GM12878 (cell line): ENCODE measurements at regions not wholly inside any gene's neighbourhood (a gene's known extent, or its start where the extent isn't known, plus 50 kb on each side); places are given as distances from the start of the nearest gene placed in this dataset.

Source experiments
- ATAC-seq: fragments of 200-7000 bp; cut with Tn5 transposase; 3 replicates; pipeline ENCODE4 v1.9.1; 2020; ENCODE audit warnings: mild to moderate bottlenecking, moderate library complexity
- BruUV-seq: library from RNA; stranded (reverse); fragments of 400-500 nt; replicated peaks from 2 replicates; lab custom pipeline; 2021; lab: Mats Ljungman, UMichigan
- CTCF ChIA-PET: fragments of 300-600 bp; sonication (Branson Sonifier 250); formaldehyde crosslinking; extraction: SDS; loops from one replicate; lab custom pipeline; 2021; ENCODE audit warnings: inconsistent platforms; lab: Yijun Ruan, JAX
- POLR2A ChIA-PET: fragments of 350-600 bp; formaldehyde crosslinking; extraction: SDS; loops from one replicate; lab custom pipeline; 2021; ENCODE audit warnings: inconsistent platforms; lab: Charles Lee
- RAD21 ChIA-PET: fragments of 300-600 bp; sonication (Branson Sonifier 250); formaldehyde crosslinking; loops from one replicate; lab custom pipeline; 2023; ENCODE audit warnings: antibody characterized with exemption; ENCODE audit not compliant: unreplicated experiment; lab: Charles Lee
- SMC1A ChIA-PET: fragments of 300-600 bp; sonication (Branson Sonifier 250); formaldehyde crosslinking; loops from one replicate; lab custom pipeline; 2023; ENCODE audit not compliant: unreplicated experiment, uncharacterized antibody; lab: Charles Lee
- DNase-seq: peaks from one replicate; pipeline ENCODE4 v3.0.0-alpha.2; 2011; ENCODE audit warnings: low read depth, low spot score
- FAIRE-seq: peaks from 3 replicates; lab custom pipeline; 2011; peaks lifted over from hg19 to GRCh38; lab: Jason Lieb, UNC
- H2AFZ ChIP-seq: 2 replicates; pipeline ENCODE4 v1.6.0; 2011; ENCODE audit warnings: low read depth, low read length, control low read depth; ENCODE audit not compliant: control insufficient read depth
- H3K27ac ChIP-seq: 2 replicates; pipeline ENCODE4 v1.5.1; 2011; ENCODE audit warnings: control low read depth; ENCODE audit not compliant: control insufficient read depth, insufficient read depth
- H3K27me3 ChIP-seq, 2 experiments: replicated peaks in 1 of 2; 2 replicates each; pipeline versions ENCODE4 v1.6.0 to v1.6.1; 2011; ENCODE audit warnings: low read length in 1 of 2; ENCODE audit not compliant: control insufficient read depth in 2 of 2, insufficient read depth in 2 of 2
- H3K36me3 ChIP-seq, 2 experiments: 2 replicates each; pipeline ENCODE4 v1.5.1; 2011; ENCODE audit warnings: low read length in 1 of 2; ENCODE audit not compliant: control insufficient read depth in 2 of 2, insufficient read depth in 2 of 2
- H3K4me1 ChIP-seq: 2 replicates; pipeline ENCODE4 v1.6.1; 2011; ENCODE audit warnings: mild to moderate bottlenecking, low read length, moderate library complexity, mixed read lengths; ENCODE audit not compliant: control insufficient read depth, insufficient read depth
- H3K4me2 ChIP-seq: 2 replicates; pipeline ENCODE4 v1.6.0; 2011; ENCODE audit warnings: control low read depth; ENCODE audit not compliant: control insufficient read depth, insufficient read depth
- H3K4me3 ChIP-seq: fragments of 200-600 bp; sonication (generic); 2 replicates; pipeline ENCODE4 v1.5.1; 2016
- H3K79me2 ChIP-seq: 2 replicates; pipeline ENCODE4 v1.6.0; 2011; ENCODE audit warnings: low read length; ENCODE audit not compliant: control insufficient read depth, insufficient read depth
- H3K9ac ChIP-seq: 2 replicates; pipeline ENCODE4 v1.8.0; 2011; ENCODE audit warnings: low read length, control low read depth, mixed read lengths; ENCODE audit not compliant: control insufficient read depth, insufficient read depth
- H3K9me3 ChIP-seq: replicated peaks from 3 replicates; pipeline ENCODE4 v1.5.1; 2011; ENCODE audit warnings: mild to moderate bottlenecking, low read length; ENCODE audit not compliant: control insufficient read depth, insufficient read depth
- H4K20me1 ChIP-seq: 2 replicates; pipeline ENCODE4 v1.6.0; 2011; ENCODE audit not compliant: control insufficient read depth, insufficient read depth
- ASH2L ChIP-seq: fragments of 300-600, 200-600 bp; sonication (generic); IDR thresholded peaks from 2 replicates; pipeline ENCODE4 v1.6.1; 2017; ENCODE audit warnings: low read depth, mild to moderate bottlenecking, borderline replicate concordance
- ESRRA ChIP-seq: IDR thresholded peaks from 2 replicates; pipeline ENCODE4 v1.6.1; 2012; ENCODE audit warnings: mild to moderate bottlenecking, low read length, improper control_type of control experiment
- SREBF2 ChIP-seq: IDR thresholded peaks from 2 replicates; pipeline ENCODE4 v1.6.1; 2012; ENCODE audit warnings: mild to moderate bottlenecking, low read length
- YY1 ChIP-seq: IDR thresholded peaks from 2 replicates; pipeline ENCODE4 v1.6.1; 2011; ENCODE audit warnings: low read depth, mild to moderate bottlenecking, low read length
- whole genome bisulfite sequencing: methylation state at CpG from one replicate; pipeline ENCODE4 v1.1.6; 2016; ENCODE audit warnings: low lambda C conversion rate; ENCODE audit not compliant: insufficient replicate concordance, insufficient coverage; ENCODE audit errors: missing lambda C conversion rate; 5-methylcytosine and 5-hydroxymethylcytosine counted together
- in situ Hi-C: fragments of 300-500 bp; cut with MboI; formaldehyde crosslinking; loops from 9 replicates; pipeline ENCODE4 v1.14.3; 2018; ENCODE audit warnings: mixed read lengths
- intact Hi-C: fragments of 100-400 bp; cut with micrococcal nuclease; formaldehyde crosslinking; loops from one replicate; pipeline ENCODE4 v1.14.2; 2022; ENCODE audit not compliant: unreplicated experiment
- TF ChIP-seq, protein P1 (sequence below): fragments of 150-350 bp; IDR thresholded peaks from 2 replicates; pipeline ENCODE4 v1.6.1; 2014; ENCODE audit warnings: mild to moderate bottlenecking, low read depth, low read length
- TF ChIP-seq, protein P2 (sequence below): IDR thresholded peaks from 2 replicates; pipeline ENCODE4 v1.6.1; 2012; ENCODE audit warnings: mild to moderate bottlenecking, low read depth, low read length
- TF ChIP-seq, protein P3 (sequence below): fragments of 450-650 bp; IDR thresholded peaks from 2 replicates; pipeline ENCODE4 v1.6.1; 2016; ENCODE audit warnings: mild to moderate bottlenecking

DNA sequence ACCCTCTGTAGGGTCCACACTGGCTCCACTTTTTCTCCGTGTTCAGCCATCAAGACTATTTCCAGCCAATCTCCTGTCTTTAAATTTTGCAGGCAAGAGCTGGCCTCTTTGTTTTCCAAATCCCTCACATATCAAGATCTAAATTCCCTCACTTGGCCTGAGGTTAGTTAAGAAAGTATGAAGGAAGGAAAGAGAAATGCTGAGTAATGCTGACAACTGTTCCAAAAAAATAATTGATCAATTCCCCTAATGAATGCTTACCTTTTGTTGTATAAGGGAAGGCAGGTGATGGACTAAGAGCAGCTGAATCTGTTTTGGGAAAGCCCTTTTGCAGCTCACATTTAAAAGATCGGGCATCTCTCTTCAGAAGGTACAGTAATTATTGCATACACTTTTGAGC lies 105.1 kb upstream of the KCNJ16 start:
- CTCF ChIA-PET: interaction anchor here (1.2 kb wide), 1 partner anchor 19 kb away, joined by 3 read pairs; no protein-coding TSS in a partner anchor
- ATAC-seq (no peak), DNase-seq (no peak), FAIRE-seq (no peak)
- H4K20me1 ChIP-seq: no peaks in the 10 kb centered on the region
- BruUV-seq: no TSS peak
- H3K4me3 ChIP-seq: no peak overlapping the region
- 0% methylated on average over 2 of the region's 2 CpGs for WGBS
- POLR2A ChIA-PET: no interaction called here
- no peak overlapping the region for H3K4me2 ChIP-seq
- H3K36me3 ChIP-seq: no peaks in the 10 kb centered on the region
- SMC1A ChIA-PET: interaction anchor here (1.1 kb wide), 1 partner anchor 9 kb away, joined by 3 read pairs; no protein-coding TSS in a partner anchor
- in situ Hi-C loops (no loop called here), intact Hi-C loops (no loop called here)
- TF ChIP-seq ESRRA (no peak), YY1 (no peak), SREBF2 (no peak), ASH2L (no peak)
- TF ChIP-seq, protein P1, sequence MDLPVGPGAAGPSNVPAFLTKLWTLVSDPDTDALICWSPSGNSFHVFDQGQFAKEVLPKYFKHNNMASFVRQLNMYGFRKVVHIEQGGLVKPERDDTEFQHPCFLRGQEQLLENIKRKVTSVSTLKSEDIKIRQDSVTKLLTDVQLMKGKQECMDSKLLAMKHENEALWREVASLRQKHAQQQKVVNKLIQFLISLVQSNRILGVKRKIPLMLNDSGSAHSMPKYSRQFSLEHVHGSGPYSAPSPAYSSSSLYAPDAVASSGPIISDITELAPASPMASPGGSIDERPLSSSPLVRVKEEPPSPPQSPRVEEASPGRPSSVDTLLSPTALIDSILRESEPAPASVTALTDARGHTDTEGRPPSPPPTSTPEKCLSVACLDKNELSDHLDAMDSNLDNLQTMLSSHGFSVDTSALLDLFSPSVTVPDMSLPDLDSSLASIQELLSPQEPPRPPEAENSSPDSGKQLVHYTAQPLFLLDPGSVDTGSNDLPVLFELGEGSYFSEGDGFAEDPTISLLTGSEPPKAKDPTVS: no peak
- TF ChIP-seq, protein P2, sequence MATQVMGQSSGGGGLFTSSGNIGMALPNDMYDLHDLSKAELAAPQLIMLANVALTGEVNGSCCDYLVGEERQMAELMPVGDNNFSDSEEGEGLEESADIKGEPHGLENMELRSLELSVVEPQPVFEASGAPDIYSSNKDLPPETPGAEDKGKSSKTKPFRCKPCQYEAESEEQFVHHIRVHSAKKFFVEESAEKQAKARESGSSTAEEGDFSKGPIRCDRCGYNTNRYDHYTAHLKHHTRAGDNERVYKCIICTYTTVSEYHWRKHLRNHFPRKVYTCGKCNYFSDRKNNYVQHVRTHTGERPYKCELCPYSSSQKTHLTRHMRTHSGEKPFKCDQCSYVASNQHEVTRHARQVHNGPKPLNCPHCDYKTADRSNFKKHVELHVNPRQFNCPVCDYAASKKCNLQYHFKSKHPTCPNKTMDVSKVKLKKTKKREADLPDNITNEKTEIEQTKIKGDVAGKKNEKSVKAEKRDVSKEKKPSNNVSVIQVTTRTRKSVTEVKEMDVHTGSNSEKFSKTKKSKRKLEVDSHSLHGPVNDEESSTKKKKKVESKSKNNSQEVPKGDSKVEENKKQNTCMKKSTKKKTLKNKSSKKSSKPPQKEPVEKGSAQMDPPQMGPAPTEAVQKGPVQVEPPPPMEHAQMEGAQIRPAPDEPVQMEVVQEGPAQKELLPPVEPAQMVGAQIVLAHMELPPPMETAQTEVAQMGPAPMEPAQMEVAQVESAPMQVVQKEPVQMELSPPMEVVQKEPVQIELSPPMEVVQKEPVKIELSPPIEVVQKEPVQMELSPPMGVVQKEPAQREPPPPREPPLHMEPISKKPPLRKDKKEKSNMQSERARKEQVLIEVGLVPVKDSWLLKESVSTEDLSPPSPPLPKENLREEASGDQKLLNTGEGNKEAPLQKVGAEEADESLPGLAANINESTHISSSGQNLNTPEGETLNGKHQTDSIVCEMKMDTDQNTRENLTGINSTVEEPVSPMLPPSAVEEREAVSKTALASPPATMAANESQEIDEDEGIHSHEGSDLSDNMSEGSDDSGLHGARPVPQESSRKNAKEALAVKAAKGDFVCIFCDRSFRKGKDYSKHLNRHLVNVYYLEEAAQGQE: no peak
- TF ChIP-seq, protein P3, sequence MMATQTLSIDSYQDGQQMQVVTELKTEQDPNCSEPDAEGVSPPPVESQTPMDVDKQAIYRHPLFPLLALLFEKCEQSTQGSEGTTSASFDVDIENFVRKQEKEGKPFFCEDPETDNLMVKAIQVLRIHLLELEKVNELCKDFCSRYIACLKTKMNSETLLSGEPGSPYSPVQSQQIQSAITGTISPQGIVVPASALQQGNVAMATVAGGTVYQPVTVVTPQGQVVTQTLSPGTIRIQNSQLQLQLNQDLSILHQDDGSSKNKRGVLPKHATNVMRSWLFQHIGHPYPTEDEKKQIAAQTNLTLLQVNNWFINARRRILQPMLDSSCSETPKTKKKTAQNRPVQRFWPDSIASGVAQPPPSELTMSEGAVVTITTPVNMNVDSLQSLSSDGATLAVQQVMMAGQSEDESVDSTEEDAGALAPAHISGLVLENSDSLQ: no peak
- H3K79me2 ChIP-seq: no peaks in the 10 kb centered on the region
- no peak overlapping the region for H3K9ac ChIP-seq
- RAD21 ChIA-PET: no interaction called here
- no peaks in the 10 kb centered on the region for H3K27me3 ChIP-seq
- no peaks in the 10 kb centered on the region for H3K4me1 ChIP-seq
- no peak overlapping the region for H2AFZ ChIP-seq
- H3K27ac ChIP-seq: no peak overlapping the region
- H3K9me3 ChIP-seq: no peaks in the 10 kb centered on the region
